HG02610 (cell line): ENCODE measurements at regions not wholly inside any gene's neighbourhood (a gene's known extent, or its start where the extent isn't known, plus 50 kb on each side); places are given as distances from the start of the nearest gene placed in this dataset.

Experiments
- ATAC-seq: cut with Tn5 transposase; IDR thresholded peaks from one replicate; pipeline ENCODE4 v1.9.1; 2021; ENCODE audit warnings: mild to moderate bottlenecking, moderate library complexity; ENCODE audit not compliant: unreplicated experiment

GRCh38 chr2:5951471-5951870, 259.3 kb downstream of the SOX11 start:
- ATAC-seq: no peak

GRCh38 chr2:5953525-5953924, 261.3 kb downstream of the SOX11 start:
- no peak for ATAC-seq

- no peak for ATAC-seq
These were observed 262.3 kb downstream of the SOX11 start for GRCh38 chr2:5954509-5954908.

- no peak for ATAC-seq
These were observed 263.7 kb downstream of the SOX11 start for GRCh38 chr2:5955921-5956320.

GRCh38 chr2:5959836-5960820, 267.9 kb downstream of the SOX11 start:
- ATAC-seq: no peak

- ATAC-seq: no peak
These were observed 275.3 kb downstream of the SOX11 start for GRCh38 chr2:5967506-5967905.

- no peak for ATAC-seq
These were observed 277.1 kb downstream of the SOX11 start for GRCh38 chr2:5969303-5969702.

- ATAC-seq: no peak
These were observed 278.2 kb downstream of the SOX11 start for GRCh38 chr2:5970347-5970746.

- no peak for ATAC-seq
These were observed 282.3 kb downstream of the SOX11 start for GRCh38 chr2:5974477-5974876.

GRCh38 chr2:5975401-5975800, 283.2 kb downstream of the SOX11 start:
- ATAC-seq: no peak

GRCh38 chr2:5976531-5977065, 284.4 kb downstream of the SOX11 start:
- no peak for ATAC-seq

GRCh38 chr2:5977477-5977876, 285.3 kb downstream of the SOX11 start:
- ATAC-seq: no peak

GRCh38 chr2:5978131-5978751, 286.1 kb downstream of the SOX11 start:
- ATAC-seq: no peak

- ATAC-seq: no peak
These were observed 288.4 kb downstream of the SOX11 start for GRCh38 chr2:5980450-5981190.

- no peak for ATAC-seq
These were observed 290.2 kb downstream of the SOX11 start for GRCh38 chr2:5982193-5982902.

- ATAC-seq: no peak
These were observed 290.7 kb downstream of the SOX11 start for GRCh38 chr2:5982903-5983265.

- ATAC-seq: no peak
These were observed 291.5 kb downstream of the SOX11 start for GRCh38 chr2:5983511-5984272.

GRCh38 chr2:5984273-5984655, 292.1 kb downstream of the SOX11 start:
- no peak for ATAC-seq

GRCh38 chr2:5984946-5985345, 292.8 kb downstream of the SOX11 start:
- no peak for ATAC-seq
